ENCODE measurements at regions not wholly inside any gene's neighbourhood (a gene's known extent, or its start where the extent isn't known, plus 50 kb on each side); places are given as distances from the start of the nearest gene placed in this dataset.

GRCh38 chr2:207257251-207258250 lies 91.8 kb upstream of the KLF7 start:
- TF ChIP-seq CTCF (IDR thresholded peaks at IDR 0.05), result no peak
- TF ChIP-seq POLR2A (IDR thresholded peaks at IDR 0.05), result no peak

All from heart left ventricle (tissue), 13 donors.